Breast epithelium (tissue), 4 donors: ENCODE measurements at regions not wholly inside any gene's neighbourhood (a gene's known extent, or its start where the extent isn't known, plus 50 kb on each side); places are given as distances from the start of the nearest gene placed in this dataset.

Experiments used
- DNase-seq, 2 donors: peaks; one replicate each; pipeline ENCODE4 v3.0.0-alpha.2; 2019; ENCODE audit warnings: low spot score in 2 of 2
- H3K27ac ChIP-seq, 2 donors: fragments of 200-600 bp; sonication (generic) in 1 of 2; one replicate each; pipeline ENCODE4 v1.5.1; 2016 to 2019; ENCODE audit warnings: mild to moderate bottlenecking in 1 of 2
- H3K27me3 ChIP-seq, 2 donors: fragments of 200-600 bp; sonication (generic) in 1 of 2; one replicate each; pipeline versions ENCODE4 v1.5.1 to v1.6.0; 2017 to 2019; ENCODE audit warnings: control low read depth in 1 of 2, mild to moderate bottlenecking in 1 of 2
- H3K36me3 ChIP-seq: fragments of 200-600 bp; one replicate; pipeline ENCODE4 v1.5.1; 2019
- H3K4me1 ChIP-seq, 2 donors: fragments of 200-600 bp; sonication (generic); one replicate each; pipeline ENCODE4 v1.5.1; 2016 to 2019; ENCODE audit warnings: control low read depth in 1 of 2
- H3K4me3 ChIP-seq, 3 donors: fragments of 200-600 bp; sonication (generic); 1 replicate in 2 of 3; 2 replicates in 1 of 3; pipeline ENCODE4 v1.5.1; 2016 to 2019; ENCODE audit warnings: mild to moderate bottlenecking in 3 of 3, moderate library complexity in 2 of 3
- H3K9me3 ChIP-seq, 2 donors: fragments of 200-600 bp; sonication (generic) in 1 of 2; one replicate each; pipeline ENCODE4 v1.5.1; 2016 to 2019; ENCODE audit warnings: control low read depth in 1 of 2
- POLR2A ChIP-seq: fragments of 450-650 bp; IDR thresholded peaks from one replicate; pipeline ENCODE4 v1.6.1; 2016; ENCODE audit warnings: antibody characterized with exemption, mild to moderate bottlenecking, moderate library complexity
- POLR2AphosphoS5 ChIP-seq, 3 donors: sonication (generic); formaldehyde crosslinking; IDR thresholded peaks; one replicate each; pipeline ENCODE4 v1.6.1; 2017; ENCODE audit warnings: antibody characterized with exemption in 3 of 3
- intact Hi-C: fragments of 100-400 bp; cut with DNase I; formaldehyde crosslinking; loops from one replicate; pipeline ENCODE4 v1.15.1; 2023; ENCODE audit warnings: low total_unique reads
- TF ChIP-seq, protein P1 (sequence below), 3 donors: fragments of 450-650 bp; IDR thresholded peaks; one replicate each; pipeline ENCODE4 v1.5.1; 2016 to 2017; ENCODE audit warnings: antibody characterized with exemption in 3 of 3, mild to moderate bottlenecking in 3 of 3, moderate library complexity in 3 of 3

DNA sequence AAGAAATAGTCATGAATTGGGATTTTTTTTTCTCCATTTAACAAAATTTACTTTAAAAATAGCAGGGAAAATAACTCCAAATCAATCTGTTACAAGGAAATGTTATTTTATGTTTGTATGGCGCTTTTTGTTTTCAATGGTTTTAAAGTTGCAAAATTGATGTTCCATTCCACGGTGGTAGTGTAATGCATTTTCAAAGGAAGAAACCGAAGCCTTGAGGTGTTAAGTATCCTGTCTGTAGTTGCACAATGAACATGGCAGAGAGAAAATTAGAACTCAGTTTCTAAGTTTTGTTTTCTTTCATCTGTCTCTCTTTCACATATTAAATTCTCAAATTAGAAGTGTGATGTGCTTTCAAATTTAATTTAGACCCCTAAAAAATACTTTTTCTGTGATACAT lies 841.8 kb downstream of the USP25 start:
- no peak for TF ChIP-seq POLR2A
- TF ChIP-seq, protein P1, sequence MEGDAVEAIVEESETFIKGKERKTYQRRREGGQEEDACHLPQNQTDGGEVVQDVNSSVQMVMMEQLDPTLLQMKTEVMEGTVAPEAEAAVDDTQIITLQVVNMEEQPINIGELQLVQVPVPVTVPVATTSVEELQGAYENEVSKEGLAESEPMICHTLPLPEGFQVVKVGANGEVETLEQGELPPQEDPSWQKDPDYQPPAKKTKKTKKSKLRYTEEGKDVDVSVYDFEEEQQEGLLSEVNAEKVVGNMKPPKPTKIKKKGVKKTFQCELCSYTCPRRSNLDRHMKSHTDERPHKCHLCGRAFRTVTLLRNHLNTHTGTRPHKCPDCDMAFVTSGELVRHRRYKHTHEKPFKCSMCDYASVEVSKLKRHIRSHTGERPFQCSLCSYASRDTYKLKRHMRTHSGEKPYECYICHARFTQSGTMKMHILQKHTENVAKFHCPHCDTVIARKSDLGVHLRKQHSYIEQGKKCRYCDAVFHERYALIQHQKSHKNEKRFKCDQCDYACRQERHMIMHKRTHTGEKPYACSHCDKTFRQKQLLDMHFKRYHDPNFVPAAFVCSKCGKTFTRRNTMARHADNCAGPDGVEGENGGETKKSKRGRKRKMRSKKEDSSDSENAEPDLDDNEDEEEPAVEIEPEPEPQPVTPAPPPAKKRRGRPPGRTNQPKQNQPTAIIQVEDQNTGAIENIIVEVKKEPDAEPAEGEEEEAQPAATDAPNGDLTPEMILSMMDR (IDR thresholded peaks at IDR 0.05) = no peak
- TF ChIP-seq POLR2AphosphoS5 (IDR thresholded peaks at IDR 0.05) = no peak
- DNase-seq = no peak
- Histone ChIP-seq H3K4me1 (no peaks in the 10 kb centered on the region), H3K27ac (no peak overlapping the region), H3K27me3 (no peaks in the 10 kb centered on the region), H3K36me3 (no peaks in the 10 kb centered on the region), H3K4me3 (no peak overlapping the region), H3K9me3 (no peaks in the 10 kb centered on the region)
- intact Hi-C loops = no loop called here

DNA sequence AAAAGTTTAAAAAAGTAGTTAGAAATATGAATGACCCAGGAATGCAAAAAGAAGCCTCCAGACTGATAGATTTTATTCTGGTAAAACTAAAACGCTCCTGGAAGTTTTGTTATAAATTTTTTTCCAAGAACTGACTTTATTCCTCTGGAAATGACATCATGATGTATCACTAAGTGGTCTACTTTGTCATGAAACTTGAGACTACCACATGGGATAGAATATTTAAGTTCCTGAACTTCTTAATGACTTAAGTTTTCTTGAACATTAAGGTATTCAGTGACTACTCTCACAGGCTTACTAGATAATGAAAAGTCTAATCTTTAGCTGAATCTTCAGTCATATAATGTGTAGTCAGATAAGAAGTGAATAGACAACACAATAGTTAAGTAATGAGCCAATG lies 842.2 kb downstream of the USP25 start:
- no peaks in the 10 kb centered on the region for H3K36me3 ChIP-seq
- no peak overlapping the region for H3K4me3 ChIP-seq
- DNase-seq = no peak
- TF ChIP-seq POLR2AphosphoS5 (IDR thresholded peaks at IDR 0.05) (no peak), POLR2A (no peak)
- TF ChIP-seq, protein P1 (IDR thresholded peaks at IDR 0.05) = no peak
- H3K9me3 ChIP-seq = no peaks in the 10 kb centered on the region
- H3K4me1 ChIP-seq = no peaks in the 10 kb centered on the region
- intact Hi-C loops = no loop called here
- H3K27me3 ChIP-seq = no peaks in the 10 kb centered on the region
- no peak overlapping the region for H3K27ac ChIP-seq

DNA sequence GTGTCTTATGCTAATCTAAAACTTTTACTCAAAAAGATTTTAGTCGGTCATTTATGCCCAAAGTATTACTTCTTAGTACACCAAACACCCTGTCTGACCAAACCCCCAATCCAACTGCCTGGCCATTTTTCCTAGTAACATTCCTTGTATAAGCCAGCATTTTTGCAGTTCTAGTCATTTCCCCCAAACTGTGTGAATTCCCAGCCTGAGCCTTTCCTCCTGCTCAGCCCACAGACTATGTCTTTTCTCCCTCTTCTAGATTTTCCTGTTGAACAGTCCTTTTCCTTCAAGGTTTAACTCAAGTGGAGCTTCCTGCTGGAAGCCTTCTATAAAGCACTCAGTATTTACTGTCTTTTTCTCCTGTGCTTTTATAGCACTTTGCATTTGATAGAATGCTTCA lies 843.8 kb downstream of the USP25 start:
- no peaks in the 10 kb centered on the region for H3K4me1 ChIP-seq
- H3K27me3 ChIP-seq = no peaks in the 10 kb centered on the region
- H3K36me3 ChIP-seq = no peaks in the 10 kb centered on the region
- DNase-seq = no peak
- no peak overlapping the region for H3K4me3 ChIP-seq
- intact Hi-C loops = no loop called here
- no peaks in the 10 kb centered on the region for H3K9me3 ChIP-seq
- H3K27ac ChIP-seq = no peak overlapping the region
- no peak for TF ChIP-seq POLR2A
- no peak for TF ChIP-seq POLR2AphosphoS5 (IDR thresholded peaks at IDR 0.05)
- TF ChIP-seq, protein P1 (IDR thresholded peaks at IDR 0.05) = no peak

DNA sequence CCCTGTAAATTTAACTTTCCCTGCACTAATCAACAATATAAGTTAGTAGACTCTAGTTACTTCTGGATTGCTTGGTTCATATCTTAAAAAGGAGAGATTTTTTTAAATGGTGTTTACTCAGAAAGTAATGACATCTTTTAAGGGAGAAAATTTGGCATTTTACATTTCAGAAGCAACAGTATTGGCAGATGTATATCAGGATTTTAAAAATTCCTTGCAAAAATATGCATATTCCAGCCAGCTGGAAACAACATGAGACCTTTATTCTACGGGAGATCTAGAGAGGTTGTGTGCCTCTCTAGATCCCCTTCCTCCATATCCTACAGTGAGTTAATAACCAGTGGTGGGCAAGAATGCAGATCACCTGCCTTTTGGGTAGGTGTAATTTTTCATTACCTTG lies 848.2 kb downstream of the USP25 start:
- H3K27ac ChIP-seq = peak overlapping the region in 1 of 2 donors; percentile 4
- H3K9me3 ChIP-seq = no peaks in the 10 kb centered on the region
- no peaks in the 10 kb centered on the region for H3K36me3 ChIP-seq
- no peak for DNase-seq
- no peak overlapping the region for H3K4me3 ChIP-seq
- TF ChIP-seq POLR2A (no peak), POLR2AphosphoS5 (IDR thresholded peaks at IDR 0.05) (no peak)
- TF ChIP-seq, protein P1 (IDR thresholded peaks at IDR 0.05) = no peak
- H3K4me1 ChIP-seq = no peaks in the 10 kb centered on the region
- intact Hi-C loops = loop anchor here (5.0 kb wide), 1 partner anchor 691 kb away; no protein-coding TSS in a partner anchor
- H3K27me3 ChIP-seq = no peaks in the 10 kb centered on the region

DNA sequence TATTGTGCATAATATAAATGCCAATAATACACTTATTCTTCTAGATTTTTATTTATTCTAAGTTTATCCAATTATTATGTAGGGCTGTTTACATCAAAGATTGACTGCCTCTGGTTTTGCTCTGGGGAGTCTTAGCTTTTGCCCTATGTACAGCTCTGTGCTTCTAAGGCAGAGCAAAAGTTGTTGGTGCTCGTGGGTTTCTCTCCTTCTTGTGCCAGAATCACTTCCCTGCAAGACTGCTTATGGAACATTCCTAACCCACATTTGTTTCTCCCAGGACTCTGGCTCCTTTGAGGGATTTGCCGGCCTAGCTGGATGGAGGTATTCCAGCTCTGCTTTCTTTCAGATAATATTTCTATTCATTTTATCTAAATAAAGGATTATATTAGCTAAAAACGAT lies 849.1 kb downstream of the USP25 start:
- Histone ChIP-seq H3K27me3 (no peaks in the 10 kb centered on the region), H3K9me3 (no peaks in the 10 kb centered on the region), H3K4me3 (no peak overlapping the region), H3K27ac (peak overlapping the region; percentile 31 to 71), H3K36me3 (no peaks in the 10 kb centered on the region), H3K4me1 (no peaks in the 10 kb centered on the region)
- DNase-seq = no peak
- no peak for TF ChIP-seq POLR2A
- TF ChIP-seq POLR2AphosphoS5 (IDR thresholded peaks at IDR 0.05) = no peak
- TF ChIP-seq, protein P1 (IDR thresholded peaks at IDR 0.05) = no peak
- intact Hi-C loops = loop anchor here (5.0 kb wide), 1 partner anchor 692 kb away; no protein-coding TSS in a partner anchor
